H1 (cell line): ENCODE measurements at regions not wholly inside any gene's neighbourhood (a gene's known extent, or its start where the extent isn't known, plus 50 kb on each side); places are given as distances from the start of the nearest gene placed in this dataset.

Source experiments
- CTCF ChIA-PET: fragments of 300-600 bp; sonication (Branson Sonifier 250); formaldehyde crosslinking; loops from one replicate; lab custom pipeline; 2021; ENCODE audit not compliant: partially characterized antibody; lab: Charles Lee
- POLR2A ChIA-PET: fragments of 300-600 bp; sonication (Branson Sonifier 250); formaldehyde crosslinking; loops from one replicate; lab custom pipeline; 2021; ENCODE audit warnings: inconsistent platforms; ENCODE audit not compliant: partially characterized antibody; lab: Charles Lee
- DNase-seq, 2 experiments: peaks; one replicate each; pipeline versions ENCODE4 v3.0.0 to v3.0.0-alpha.2; 2010 to 2022; ENCODE audit warnings: low spot score in 2 of 2, low read depth in 1 of 2, mixed read lengths in 1 of 2
- FAIRE-seq: peaks from 2 replicates; lab custom pipeline; 2011; peaks lifted over from hg19 to GRCh38; lab: Jason Lieb, UNC
- H2AFZ ChIP-seq: 2 replicates; pipeline ENCODE4 v1.8.1; 2012; ENCODE audit warnings: low read length, inconsistent platforms
- H2AK5ac ChIP-seq: 2 replicates; pipeline ENCODE4 v1.6.1; 2013; ENCODE audit warnings: low read depth, low read length
- H2BK120ac ChIP-seq: replicated peaks from 2 replicates; pipeline ENCODE3; 2013; ENCODE audit warnings: low read depth, low read length, inconsistent platforms
- H2BK12ac ChIP-seq: 2 replicates; pipeline ENCODE4 v1.6.1; 2013; ENCODE audit warnings: low read depth, low read length
- H2BK15ac ChIP-seq: 2 replicates; pipeline ENCODE4 v1.6.1; 2013; ENCODE audit warnings: low read length
- H2BK20ac ChIP-seq: 2 replicates; pipeline ENCODE4 v1.6.1; 2013; ENCODE audit warnings: low read length
- H2BK5ac ChIP-seq: 2 replicates; pipeline ENCODE4 v1.6.1; 2013; ENCODE audit warnings: low read depth, low read length
- H3K14ac ChIP-seq: 2 replicates; pipeline ENCODE4 v1.6.1; 2013; ENCODE audit warnings: inconsistent platforms; ENCODE audit not compliant: insufficient read length
- H3K18ac ChIP-seq: 2 replicates; pipeline ENCODE4 v1.6.1; 2013; ENCODE audit warnings: low read length; ENCODE audit errors: extremely low read depth
- H3K23ac ChIP-seq: 2 replicates; pipeline ENCODE4 v1.6.1; 2013; ENCODE audit warnings: inconsistent platforms; ENCODE audit not compliant: insufficient read length
- H3K23me2 ChIP-seq: 2 replicates; pipeline ENCODE4 v1.6.1; 2013; ENCODE audit warnings: low read depth, low read length
- H3K27ac ChIP-seq: 2 replicates; pipeline ENCODE4 v1.6.1; 2011; ENCODE audit warnings: low read depth, low read length, inconsistent platforms
- H3K27me3 ChIP-seq, 4 experiments: replicated peaks in 1 of 4; 1 replicate in 1 of 4; 2 replicates in 3 of 4; pipeline versions ENCODE4 v1.6.1 to v1.8.1; 2011 to 2013; ENCODE audit warnings: low read length in 3 of 4, mild to moderate bottlenecking in 3 of 4, inconsistent platforms in 2 of 4, mixed read lengths in 2 of 4, moderate library complexity in 1 of 4; ENCODE audit not compliant: control insufficient read depth in 3 of 4, insufficient read depth in 3 of 4; ENCODE audit errors: extremely low read depth in 1 of 4
- H3K36me3 ChIP-seq, 4 experiments: 2 replicates each; pipeline versions ENCODE4 v1.6.1 to v1.8.1; 2011 to 2013; ENCODE audit warnings: mild to moderate bottlenecking in 4 of 4, low read length in 3 of 4, moderate library complexity in 2 of 4, control low read depth in 1 of 4, inconsistent platforms in 1 of 4; ENCODE audit not compliant: insufficient read depth in 4 of 4, control insufficient read depth in 2 of 4
- H3K4ac ChIP-seq: replicated peaks from 2 replicates; pipeline ENCODE3; 2013; ENCODE audit warnings: low read length, low read depth, mixed read lengths, inconsistent platforms; ENCODE audit not compliant: insufficient read length
- H3K4me1 ChIP-seq, 4 experiments: replicated peaks in 1 of 4; 1 replicate in 1 of 4; 2 replicates in 3 of 4; pipeline versions ENCODE4 v1.6.1 to v1.8.1; 2011 to 2013; ENCODE audit warnings: low read length in 3 of 4, inconsistent platforms in 2 of 4, mixed read lengths in 1 of 4; ENCODE audit not compliant: insufficient read depth in 4 of 4, control insufficient read depth in 3 of 4
- H3K4me2 ChIP-seq, 2 experiments: 2 replicates each; pipeline versions ENCODE4 v1.6.1 to v1.8.1; 2011 to 2013; ENCODE audit warnings: low read depth in 2 of 2, low read length in 2 of 2, control low read depth in 1 of 2, inconsistent platforms in 1 of 2, mild to moderate bottlenecking in 1 of 2; ENCODE audit not compliant: insufficient read depth in 1 of 2
- H3K4me3 ChIP-seq, 4 experiments: fragments of 200-600, 300-600 bp in 1 of 4; sonication (generic), shearing (Covaris generic), sonication (Bioruptor Twin) in 1 of 4; 2 replicates each; pipeline versions ENCODE4 v1.5.1 to v1.8.1; 2011 to 2016; ENCODE audit warnings: low read length in 4 of 4, low read depth in 3 of 4, control low read depth in 2 of 4, inconsistent platforms in 2 of 4, mild to moderate bottlenecking in 2 of 4, mixed read lengths in 1 of 4, moderate library complexity in 1 of 4; ENCODE audit not compliant: insufficient read depth in 2 of 4; ENCODE audit errors: extremely low read depth in 1 of 4
- H3K56ac ChIP-seq: replicated peaks from 2 replicates; pipeline ENCODE3; 2013; ENCODE audit warnings: low read depth, mild to moderate bottlenecking, mixed read lengths, low read length, inconsistent platforms; ENCODE audit not compliant: insufficient read length
- H3K79me1 ChIP-seq: 2 replicates; pipeline ENCODE4 v1.6.1; 2013; ENCODE audit warnings: low read depth, low read length, control low read depth
- H3K79me2 ChIP-seq, 2 experiments: 2 replicates each; pipeline versions ENCODE4 v1.6.1 to v1.8.1; 2012 to 2013; ENCODE audit warnings: low read length in 2 of 2, mild to moderate bottlenecking in 2 of 2, inconsistent platforms in 1 of 2; ENCODE audit not compliant: insufficient read depth in 2 of 2, control insufficient read depth in 1 of 2
- H3K9ac ChIP-seq, 4 experiments: replicated peaks in 1 of 4; 1 replicate in 1 of 4; 2 replicates in 3 of 4; pipeline versions ENCODE4 v1.6.1 to v1.8.1; 2011 to 2013; ENCODE audit warnings: low read depth in 3 of 4, low read length in 3 of 4, control low read depth in 2 of 4, mild to moderate bottlenecking in 2 of 4, moderate library complexity in 2 of 4, inconsistent platforms in 1 of 4; ENCODE audit errors: extremely low read depth in 1 of 4
- H3K9me3 ChIP-seq, 2 experiments: 2 replicates each; pipeline versions ENCODE4 v1.6.1 to v1.8.1; 2012 to 2013; ENCODE audit warnings: mild to moderate bottlenecking in 2 of 2, moderate library complexity in 2 of 2, control low read depth in 1 of 2, inconsistent platforms in 1 of 2, low read depth in 1 of 2, low read length in 1 of 2, mixed read lengths in 1 of 2; ENCODE audit not compliant: insufficient read depth in 2 of 2
- H4K20me1 ChIP-seq, 2 experiments: replicated peaks in 1 of 2; 2 replicates each; pipeline versions ENCODE3 to v1.8.1; 2011 to 2013; ENCODE audit warnings: inconsistent platforms in 2 of 2, low read length in 2 of 2, mild to moderate bottlenecking in 1 of 2; ENCODE audit not compliant: insufficient read depth in 2 of 2, control insufficient read depth in 1 of 2
- H4K5ac ChIP-seq: 2 replicates; pipeline ENCODE4 v1.6.1; 2013; ENCODE audit warnings: low read length, low read depth, mixed read lengths, inconsistent platforms; ENCODE audit not compliant: insufficient read length
- H4K8ac ChIP-seq: 2 replicates; pipeline ENCODE4 v1.8.0; 2013; ENCODE audit warnings: mild to moderate bottlenecking, moderate library complexity, low read length, inconsistent platforms; ENCODE audit not compliant: insufficient read depth; ENCODE audit errors: extremely low read depth
- H4K91ac ChIP-seq: replicated peaks from 2 replicates; pipeline ENCODE3; 2013; ENCODE audit warnings: low read length, mixed read lengths, inconsistent platforms; ENCODE audit not compliant: insufficient read length
- CHD1 ChIP-seq: IDR thresholded peaks from 2 replicates; pipeline ENCODE4 v1.6.1; 2012; ENCODE audit warnings: low read depth, low read length, improper control_type of control experiment
- NANOG ChIP-seq: IDR thresholded peaks from 2 replicates; pipeline ENCODE4 v1.6.1; 2011; ENCODE audit warnings: low read length, low read depth, mild to moderate bottlenecking, inconsistent platforms; ENCODE audit not compliant: insufficient read depth, poor library complexity, severe bottlenecking
- RNF2 ChIP-seq: fragments of 200-900, 300-1000 bp; sonication (generic); IDR thresholded peaks from 2 replicates; pipeline ENCODE4 v1.7.1; 2016; ENCODE audit warnings: borderline replicate concordance, low read depth, mild to moderate bottlenecking, antibody characterized with exemption, low read length; ENCODE audit not compliant: poor library complexity, severe bottlenecking; ENCODE audit errors: missing control alignments
- SP1 ChIP-seq: IDR thresholded peaks from 2 replicates; pipeline ENCODE4 v1.6.1; 2011; ENCODE audit warnings: low read depth, low read length
- SP4 ChIP-seq: IDR thresholded peaks from 2 replicates; pipeline ENCODE4 v1.6.1; 2012; ENCODE audit warnings: low read length, inconsistent platforms
- TEAD4 ChIP-seq: IDR thresholded peaks from 2 replicates; pipeline ENCODE4 v1.6.1; 2012; ENCODE audit warnings: low read depth, low read length, inconsistent platforms, mixed read lengths
- ZNF274 ChIP-seq: IDR thresholded peaks from 2 replicates; pipeline ENCODE4 v1.7.0; 2012; ENCODE audit warnings: low read length, borderline replicate concordance; ENCODE audit errors: extremely low read depth
- WGBS, 2 experiments: shearing (Covaris generic) in 1 of 2; methylation state at CpG; one replicate each; pipeline versions ENCODE4 v1.1.6 to v1.1.7; 2013 to 2015; ENCODE audit warnings: low lambda C conversion rate in 2 of 2, mixed read lengths in 2 of 2, inconsistent platforms in 1 of 2, low coverage in 1 of 2, missing lambda C conversion rate in 1 of 2; ENCODE audit not compliant: insufficient replicate concordance in 2 of 2, insufficient coverage in 1 of 2, insufficient read length in 1 of 2; ENCODE audit errors: extremely low coverage in 1 of 2, missing lambda C conversion rate in 1 of 2; 5-methylcytosine and 5-hydroxymethylcytosine counted together

DNA sequence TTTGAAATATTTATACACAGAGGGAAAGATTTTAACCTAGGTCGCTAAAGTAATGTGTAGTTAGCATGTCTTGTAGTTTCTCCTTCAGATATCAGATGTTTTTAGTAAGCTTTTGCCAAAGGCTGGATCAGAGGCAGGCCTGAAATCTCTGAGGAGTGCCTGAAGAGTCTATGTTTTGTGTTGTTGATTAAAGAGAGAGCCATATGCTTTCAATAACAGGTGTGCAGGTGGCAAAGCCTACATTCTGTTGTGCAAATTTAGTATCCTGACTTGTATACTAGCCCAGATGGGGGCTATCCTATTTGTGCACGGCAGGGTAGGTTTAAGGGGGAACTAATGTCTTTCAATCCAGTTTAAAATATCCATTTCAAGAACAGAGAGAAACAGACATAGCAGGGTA lies 167.1 kb upstream of the ATXN1 start:
- no peak overlapping the region for H2BK5ac ChIP-seq
- no peak overlapping the region for H4K5ac ChIP-seq
- H3K18ac ChIP-seq: no peak overlapping the region
- H3K4me2 ChIP-seq: no peak overlapping the region
- no peaks in the 10 kb centered on the region for H3K27me3 ChIP-seq
- H2BK120ac ChIP-seq: no peak overlapping the region
- H3K4me3 ChIP-seq: no peak overlapping the region
- no peak overlapping the region for H3K9ac ChIP-seq
- H3K4me1 ChIP-seq: no peaks in the 10 kb centered on the region
- no peak overlapping the region for H2BK20ac ChIP-seq
- no peak overlapping the region for H3K27ac ChIP-seq
- no peak overlapping the region for H3K23ac ChIP-seq
- DNase-seq (no peak), FAIRE-seq (no peak)
- no peak overlapping the region for H2AK5ac ChIP-seq
- H4K8ac ChIP-seq: no peak overlapping the region
- TF ChIP-seq SP1 (no peak), RNF2 (no peak), TEAD4 (no peak), SP4 (no peak), NANOG (no peak), ZNF274 (no peak), CHD1 (no peak)
- no peak overlapping the region for H3K4ac ChIP-seq
- no peaks in the 10 kb centered on the region for H3K79me1 ChIP-seq
- H2AFZ ChIP-seq: no peak overlapping the region
- H3K79me2 ChIP-seq: no peaks in the 10 kb centered on the region
- no peak overlapping the region for H3K56ac ChIP-seq
- H4K20me1 ChIP-seq: no peaks in the 10 kb centered on the region
- H3K14ac ChIP-seq: no peak overlapping the region
- H2BK12ac ChIP-seq: no peak overlapping the region
- ChIA-PET POLR2A (no interaction called here), CTCF (interaction anchor here (0.7 kb wide), 1 partner anchor 53 kb away, joined by 3 read pairs; no protein-coding TSS in a partner anchor)
- H3K9me3 ChIP-seq: no peaks in the 10 kb centered on the region
- no peak overlapping the region for H4K91ac ChIP-seq
- 86% methylated on average over 2 of the region's 2 CpGs; no CpG with 5 or more reads in 1 of the 2 experiments for WGBS, 2 experiments
- H3K36me3 ChIP-seq: no peaks in the 10 kb centered on the region
- H3K23me2 ChIP-seq: no peaks in the 10 kb centered on the region
- no peak overlapping the region for H2BK15ac ChIP-seq
